Spleen (tissue), 7 donors: ENCODE measurements at regions not wholly inside any gene's neighbourhood (a gene's known extent, or its start where the extent isn't known, plus 50 kb on each side); places are given as distances from the start of the nearest gene placed in this dataset.

Experiments
- POLR2A ChIP-seq, 3 donors: fragments of 450-650 bp; IDR thresholded peaks; one replicate each; pipeline ENCODE4 v1.5.1; 2017; ENCODE audit warnings: antibody characterized with exemption in 3 of 3, mild to moderate bottlenecking in 1 of 3
- POLR2AphosphoS5 ChIP-seq, 3 donors: sonication (generic); formaldehyde crosslinking; IDR thresholded peaks; one replicate each; pipeline ENCODE4 v1.5.1; 2017; ENCODE audit warnings: antibody characterized with exemption in 3 of 3
- TF ChIP-seq, protein P1 (sequence below), 11 experiments: fragments of 200-600 bp in 7 of 11; fragments of 450-650 bp in 4 of 11; sonication (generic) in 4 of 11; IDR thresholded peaks in 8 of 11; conservative IDR thresholded peaks in 3 of 11; 1 replicate in 7 of 11; 2 replicates in 4 of 11; pipeline versions ENCODE4 v1.4.0 to v1.8.0; 2016 to 2021; ENCODE audit warnings: antibody characterized with exemption in 11 of 11, inconsistent platforms in 4 of 11, mild to moderate bottlenecking in 1 of 11
- donor health status: DM: no; HTN: no; CAD: no; lungs with moderate emphysema.
- donor health status: DM: no; HTN: no; CAD: no.
- donor health status: DM: no; HTN: no; CAD: no.

DNA sequence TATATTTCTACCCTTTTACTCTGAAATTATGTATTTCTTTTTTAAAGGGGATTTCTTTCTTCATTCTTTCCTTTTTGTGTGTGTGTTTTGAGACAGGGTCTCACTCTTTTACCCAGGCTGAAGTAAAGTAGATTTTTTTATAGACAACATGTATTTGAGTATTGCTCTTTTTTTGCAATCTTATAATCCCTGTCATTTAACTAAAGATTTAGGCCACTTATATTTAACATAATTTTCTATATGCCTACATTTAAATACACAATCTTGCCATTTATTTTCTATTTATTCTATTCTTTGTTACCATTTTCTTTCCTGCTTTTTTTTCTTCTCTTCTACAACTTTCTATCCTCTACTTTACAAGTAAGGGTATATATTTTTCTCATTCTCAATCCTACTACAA lies 416.0 kb upstream of the IRX2 start:
- TF ChIP-seq, protein P1, sequence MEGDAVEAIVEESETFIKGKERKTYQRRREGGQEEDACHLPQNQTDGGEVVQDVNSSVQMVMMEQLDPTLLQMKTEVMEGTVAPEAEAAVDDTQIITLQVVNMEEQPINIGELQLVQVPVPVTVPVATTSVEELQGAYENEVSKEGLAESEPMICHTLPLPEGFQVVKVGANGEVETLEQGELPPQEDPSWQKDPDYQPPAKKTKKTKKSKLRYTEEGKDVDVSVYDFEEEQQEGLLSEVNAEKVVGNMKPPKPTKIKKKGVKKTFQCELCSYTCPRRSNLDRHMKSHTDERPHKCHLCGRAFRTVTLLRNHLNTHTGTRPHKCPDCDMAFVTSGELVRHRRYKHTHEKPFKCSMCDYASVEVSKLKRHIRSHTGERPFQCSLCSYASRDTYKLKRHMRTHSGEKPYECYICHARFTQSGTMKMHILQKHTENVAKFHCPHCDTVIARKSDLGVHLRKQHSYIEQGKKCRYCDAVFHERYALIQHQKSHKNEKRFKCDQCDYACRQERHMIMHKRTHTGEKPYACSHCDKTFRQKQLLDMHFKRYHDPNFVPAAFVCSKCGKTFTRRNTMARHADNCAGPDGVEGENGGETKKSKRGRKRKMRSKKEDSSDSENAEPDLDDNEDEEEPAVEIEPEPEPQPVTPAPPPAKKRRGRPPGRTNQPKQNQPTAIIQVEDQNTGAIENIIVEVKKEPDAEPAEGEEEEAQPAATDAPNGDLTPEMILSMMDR (IDR thresholded peaks at IDR 0.05 in 8 of 11, conservative IDR thresholded peaks at IDR 0.05 in 3 of 11) = no peak
- TF ChIP-seq POLR2A (IDR thresholded peaks at IDR 0.05) (no peak), POLR2AphosphoS5 (IDR thresholded peaks at IDR 0.05) (no peak)
